ENCODE measurements at regions not wholly inside any gene's neighbourhood (a gene's known extent, or its start where the extent isn't known, plus 50 kb on each side); places are given as distances from the start of the nearest gene placed in this dataset.

- BruUV-seq (replicated peaks) = no TSS peak
- Histone ChIP-seq H3K4me1 (replicated peaks; ENCODE audit: insufficient read depth) (no peaks in the 10 kb centered on the region), H3K36me3 (ENCODE audit: low read depth) (no peaks in the 10 kb centered on the region), H3K9me3 (ENCODE audit: insufficient read depth, low read depth) (no peaks in the 10 kb centered on the region), H2AFZ (no peak overlapping the region), H3F3A (ENCODE audit: insufficient read depth, low read depth) (no peaks in the 10 kb centered on the region), H3K4me2 (no peak overlapping the region), H3K27ac (no peak overlapping the region), H3K9me2 (ENCODE audit: insufficient read depth) (no peaks in the 10 kb centered on the region), H4K20me1 (ENCODE audit: insufficient read depth) (no peaks in the 10 kb centered on the region), H3K79me2 (ENCODE audit: low read depth) (no peaks in the 10 kb centered on the region), H3K27me3 (ENCODE audit: insufficient read depth, low read depth) (no peaks in the 10 kb centered on the region), H3K4me3 (no peak overlapping the region)
- ChIA-PET POLR2A (ENCODE audit: unreplicated experiment) (no interaction called here), CTCF (no interaction called here)
- intact Hi-C loops (cut with micrococcal nuclease; ENCODE audit: unreplicated experiment) = no loop called here
- no peak for DNase-seq
- TF ChIP-seq EZH2 (IDR thresholded peaks at IDR 0.05; ENCODE audit: low read depth) (no peak), CTCF (conservative IDR thresholded peaks at IDR 0.05) (no peak)
Observed at GRCh38 chrX:94722578-94722977, 1048.6 kb downstream of the FAM133A start.

GRCh38 chrX:94742772-94743171 lies 1068.8 kb downstream of the FAM133A start:
- ChIA-PET POLR2A (ENCODE audit: unreplicated experiment) (no interaction called here), CTCF (no interaction called here)
- H3K9me3 ChIP-seq (ENCODE audit: insufficient read depth, low read depth) = no peaks in the 10 kb centered on the region
- no peak overlapping the region for H3K4me2 ChIP-seq
- H3K4me3 ChIP-seq = no peak overlapping the region
- H4K20me1 ChIP-seq (ENCODE audit: insufficient read depth) = no peaks in the 10 kb centered on the region
- no peak overlapping the region for H3K27ac ChIP-seq
- H3K4me1 ChIP-seq (replicated peaks; ENCODE audit: insufficient read depth) = no peaks in the 10 kb centered on the region
- H3K36me3 ChIP-seq (ENCODE audit: low read depth) = no peaks in the 10 kb centered on the region
- H3F3A ChIP-seq (ENCODE audit: insufficient read depth, low read depth) = no peaks in the 10 kb centered on the region
- no peaks in the 10 kb centered on the region for H3K79me2 ChIP-seq (ENCODE audit: low read depth)
- no peaks in the 10 kb centered on the region for H3K9me2 ChIP-seq (ENCODE audit: insufficient read depth)
- no peaks in the 10 kb centered on the region for H3K27me3 ChIP-seq (ENCODE audit: insufficient read depth, low read depth)
- TF ChIP-seq CTCF (conservative IDR thresholded peaks at IDR 0.05) (no peak), EZH2 (IDR thresholded peaks at IDR 0.05; ENCODE audit: low read depth) (no peak)
- no peak overlapping the region for H2AFZ ChIP-seq
- DNase-seq = no peak
- intact Hi-C loops (cut with micrococcal nuclease; ENCODE audit: unreplicated experiment) = no loop called here
- BruUV-seq (replicated peaks) = no TSS peak

- no peaks in the 10 kb centered on the region for H3K4me1 ChIP-seq (replicated peaks; ENCODE audit: insufficient read depth)
- no peaks in the 10 kb centered on the region for H3K27me3 ChIP-seq (ENCODE audit: insufficient read depth, low read depth)
- intact Hi-C loops (cut with micrococcal nuclease; ENCODE audit: unreplicated experiment) = no loop called here
- no peak for DNase-seq
- H3K36me3 ChIP-seq (ENCODE audit: low read depth) = no peaks in the 10 kb centered on the region
- H3K79me2 ChIP-seq (ENCODE audit: low read depth) = no peaks in the 10 kb centered on the region
- H3F3A ChIP-seq (ENCODE audit: insufficient read depth, low read depth) = no peaks in the 10 kb centered on the region
- no peak overlapping the region for H3K27ac ChIP-seq
- no peaks in the 10 kb centered on the region for H4K20me1 ChIP-seq (ENCODE audit: insufficient read depth)
- no peak overlapping the region for H3K4me2 ChIP-seq
- no peak overlapping the region for H2AFZ ChIP-seq
- ChIA-PET POLR2A (ENCODE audit: unreplicated experiment) (no interaction called here), CTCF (no interaction called here)
- no TSS peak for BruUV-seq (replicated peaks)
- TF ChIP-seq CTCF (conservative IDR thresholded peaks at IDR 0.05) (no peak), EZH2 (IDR thresholded peaks at IDR 0.05; ENCODE audit: low read depth) (no peak)
- no peaks in the 10 kb centered on the region for H3K9me3 ChIP-seq (ENCODE audit: insufficient read depth, low read depth)
- H3K4me3 ChIP-seq = no peak overlapping the region
- no peaks in the 10 kb centered on the region for H3K9me2 ChIP-seq (ENCODE audit: insufficient read depth)
Observed at GRCh38 chrX:94743478-94743877, 1069.5 kb downstream of the FAM133A start.

All from PC-9 (cell line).